ENCODE measurements at regions not wholly inside any gene's neighbourhood (a gene's known extent, or its start where the extent isn't known, plus 50 kb on each side); places are given as distances from the start of the nearest gene placed in this dataset.

DNA sequence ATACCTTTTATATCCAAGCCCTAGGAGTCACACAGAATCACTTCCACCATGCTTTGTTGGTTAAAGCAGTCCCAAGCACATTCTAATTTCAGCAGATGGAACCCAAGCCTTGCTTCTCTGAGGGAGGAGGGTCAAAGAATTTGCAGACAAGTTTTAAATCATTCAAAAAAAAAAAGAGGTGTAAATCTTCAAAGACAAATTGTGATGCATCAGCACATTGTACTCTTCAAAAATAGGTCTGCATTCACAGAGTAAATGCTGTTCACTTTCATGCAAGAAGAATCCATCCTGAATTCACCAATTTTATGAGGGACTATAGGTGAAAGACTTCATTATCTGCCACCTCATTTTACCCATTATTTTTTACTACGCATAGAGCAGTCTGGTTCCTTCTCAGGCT lies 321.8 kb upstream of the PRDM1 start:
- H3K9ac ChIP-seq (ENCODE audit: insufficient read depth, low read length, poor library complexity, severe bottlenecking), result no peak overlapping the region
- TF ChIP-seq, protein P1, sequence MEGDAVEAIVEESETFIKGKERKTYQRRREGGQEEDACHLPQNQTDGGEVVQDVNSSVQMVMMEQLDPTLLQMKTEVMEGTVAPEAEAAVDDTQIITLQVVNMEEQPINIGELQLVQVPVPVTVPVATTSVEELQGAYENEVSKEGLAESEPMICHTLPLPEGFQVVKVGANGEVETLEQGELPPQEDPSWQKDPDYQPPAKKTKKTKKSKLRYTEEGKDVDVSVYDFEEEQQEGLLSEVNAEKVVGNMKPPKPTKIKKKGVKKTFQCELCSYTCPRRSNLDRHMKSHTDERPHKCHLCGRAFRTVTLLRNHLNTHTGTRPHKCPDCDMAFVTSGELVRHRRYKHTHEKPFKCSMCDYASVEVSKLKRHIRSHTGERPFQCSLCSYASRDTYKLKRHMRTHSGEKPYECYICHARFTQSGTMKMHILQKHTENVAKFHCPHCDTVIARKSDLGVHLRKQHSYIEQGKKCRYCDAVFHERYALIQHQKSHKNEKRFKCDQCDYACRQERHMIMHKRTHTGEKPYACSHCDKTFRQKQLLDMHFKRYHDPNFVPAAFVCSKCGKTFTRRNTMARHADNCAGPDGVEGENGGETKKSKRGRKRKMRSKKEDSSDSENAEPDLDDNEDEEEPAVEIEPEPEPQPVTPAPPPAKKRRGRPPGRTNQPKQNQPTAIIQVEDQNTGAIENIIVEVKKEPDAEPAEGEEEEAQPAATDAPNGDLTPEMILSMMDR (IDR thresholded peaks at IDR 0.05), result no peak
- Mint-ChIP-seq H3K4me1 (no peaks in the 10 kb centered on the region), H3K27ac (no peak overlapping the region), H3K27me3 (ENCODE audit: low read depth in 3 of 3) (no peaks in the 10 kb centered on the region), H3K9me3 (peaks cover 0 to 2% (median 0%) of the 10 kb centered on the region in 7 donors), H3K36me3 (no peaks in the 10 kb centered on the region), H3K4me3 (no peak overlapping the region)
- no peaks in the 10 kb centered on the region for H3K9me3 ChIP-seq (replicated peaks in 1 of 2; ENCODE audit: control insufficient read depth in 1 of 2, insufficient read depth in 1 of 2, low read length in 2 of 2)
- no peak for DNase-seq
- no peaks in the 10 kb centered on the region for H3K4me1 ChIP-seq (ENCODE audit: control insufficient read depth in 1 of 2, insufficient read depth in 2 of 2, low read length in 2 of 2)
- no peak overlapping the region for H3K4me2 ChIP-seq (replicated peaks; ENCODE audit: extremely low read depth, low read length, poor library complexity, severe bottlenecking)
- no peak overlapping the region for H3K27ac ChIP-seq (ENCODE audit: low read depth in 1 of 2, low read length in 2 of 2)
- intact Hi-C loops (cut with micrococcal nuclease), result no loop called here
- WGBS (ENCODE audit: insufficient coverage), result no CpG with 5 or more reads among the region's 1 CpG
- H2AFZ ChIP-seq (ENCODE audit: insufficient read depth, low read depth, low read length, poor library complexity, severe bottlenecking), result no peak overlapping the region
- H3K27me3 ChIP-seq (ENCODE audit: control insufficient read depth in 2 of 2, insufficient read depth in 2 of 2, low read length in 2 of 2), result no peaks in the 10 kb centered on the region
- H4K20me1 ChIP-seq (ENCODE audit: insufficient read depth, low read length), result no peaks in the 10 kb centered on the region
- no peaks in the 10 kb centered on the region for H3K79me2 ChIP-seq (ENCODE audit: insufficient read depth, low read length)
- H3K36me3 ChIP-seq (replicated peaks in 1 of 2; ENCODE audit: control insufficient read depth in 1 of 2, insufficient read depth in 2 of 2, low read length in 2 of 2), result no peaks in the 10 kb centered on the region
- no peak overlapping the region for H3K4me3 ChIP-seq (replicated peaks in 1 of 3; ENCODE audit: low read depth in 2 of 3, low read length in 3 of 3)

DNA sequence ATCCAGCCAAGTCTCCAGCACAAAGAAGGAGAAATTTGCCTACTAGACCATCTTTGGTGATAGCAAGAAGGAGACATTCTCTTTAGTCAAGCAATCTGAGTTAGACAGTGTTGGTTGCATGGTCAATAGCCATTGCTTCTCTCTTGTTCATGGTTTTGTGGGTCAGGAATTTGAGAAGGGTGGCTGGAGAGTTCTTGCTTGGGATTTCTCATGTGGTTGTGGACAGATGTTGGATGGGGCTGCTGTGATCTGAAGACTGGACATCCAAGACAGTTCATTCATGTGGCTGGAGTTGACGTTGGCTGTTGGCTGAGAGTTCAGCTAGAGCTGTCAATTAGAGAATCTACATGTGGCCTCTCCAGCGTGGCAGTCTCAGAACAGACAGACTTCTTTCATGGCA lies 322.3 kb upstream of the PRDM1 start:
- Mint-ChIP-seq H3K27ac (no peak overlapping the region), H3K9me3 (peaks cover 0 to 2% (median 0%) of the 10 kb centered on the region in 7 donors), H3K4me3 (no peak overlapping the region), H3K27me3 (ENCODE audit: low read depth in 3 of 3) (no peaks in the 10 kb centered on the region), H3K36me3 (no peaks in the 10 kb centered on the region), H3K4me1 (no peaks in the 10 kb centered on the region)
- Histone ChIP-seq H3K79me2 (ENCODE audit: insufficient read depth, low read length) (no peaks in the 10 kb centered on the region), H4K20me1 (ENCODE audit: insufficient read depth, low read length) (no peaks in the 10 kb centered on the region), H3K4me1 (ENCODE audit: control insufficient read depth in 1 of 2, insufficient read depth in 2 of 2, low read length in 2 of 2) (no peaks in the 10 kb centered on the region), H3K4me3 (replicated peaks in 1 of 3; ENCODE audit: low read depth in 2 of 3, low read length in 3 of 3) (no peak overlapping the region), H3K9me3 (replicated peaks in 1 of 2; ENCODE audit: control insufficient read depth in 1 of 2, insufficient read depth in 1 of 2, low read length in 2 of 2) (no peaks in the 10 kb centered on the region), H3K9ac (ENCODE audit: insufficient read depth, low read length, poor library complexity, severe bottlenecking) (no peak overlapping the region), H3K27me3 (ENCODE audit: control insufficient read depth in 2 of 2, insufficient read depth in 2 of 2, low read length in 2 of 2) (no peaks in the 10 kb centered on the region), H2AFZ (ENCODE audit: insufficient read depth, low read depth, low read length, poor library complexity, severe bottlenecking) (no peak overlapping the region), H3K4me2 (replicated peaks; ENCODE audit: extremely low read depth, low read length, poor library complexity, severe bottlenecking) (no peak overlapping the region), H3K36me3 (replicated peaks in 1 of 2; ENCODE audit: control insufficient read depth in 1 of 2, insufficient read depth in 2 of 2, low read length in 2 of 2) (no peaks in the 10 kb centered on the region), H3K27ac (ENCODE audit: low read depth in 1 of 2, low read length in 2 of 2) (no peak overlapping the region)
- TF ChIP-seq, protein P1 (IDR thresholded peaks at IDR 0.05), result no peak
- DNase-seq, result no peak
- 91% methylated on average over 2 of the region's 2 CpGs for WGBS (ENCODE audit: insufficient coverage)
- intact Hi-C loops (cut with micrococcal nuclease), result no loop called here
